ENCODE measurements at regions not wholly inside any gene's neighbourhood (a gene's known extent, or its start where the extent isn't known, plus 50 kb on each side); places are given as distances from the start of the nearest gene placed in this dataset.

DNA sequence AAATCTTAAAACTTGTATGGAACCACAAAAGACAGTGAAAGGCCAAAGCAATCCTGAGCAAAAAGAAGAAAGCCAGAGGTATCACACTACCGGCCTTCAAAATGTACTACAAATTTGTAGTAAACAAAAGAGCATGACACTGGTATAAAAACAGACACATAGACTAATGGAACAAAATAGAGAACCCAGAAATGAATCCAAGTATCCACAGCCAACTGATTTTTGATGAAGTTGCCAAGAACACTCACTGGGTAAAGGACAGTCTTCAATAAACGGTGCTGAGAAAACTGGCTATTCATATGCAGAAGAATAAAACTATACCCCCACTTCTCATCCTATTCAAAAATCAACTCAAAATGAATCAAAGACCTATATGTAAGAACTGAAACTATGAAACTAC is 390.1 kb downstream of the PRELID2 start:
- in situ Hi-C loops (cut with MboI; ENCODE audit: low sequenced_read_pairs): no loop called here

More for the DNA sequence above, 390.1 kb downstream of the PRELID2 start:
- H3K27ac ChIP-seq (ENCODE audit: insufficient read depth, low read length): no peak overlapping the region
- H2AK5ac ChIP-seq (ENCODE audit: low read depth, low read length): no peak overlapping the region
- H3K79me1 ChIP-seq (ENCODE audit: low read depth in 1 of 2, low read length in 2 of 2): no peaks in the 10 kb centered on the region
- H4K5ac ChIP-seq (ENCODE audit: low read depth, low read length): no peak overlapping the region
- DNase-seq: no peak
- H2AFZ ChIP-seq (replicated peaks; ENCODE audit: low read length, poor library complexity): no peak overlapping the region
- TF ChIP-seq MAZ (IDR thresholded peaks at IDR 0.05; ENCODE audit: borderline replicate concordance, low read depth, low read length) (no peak), RCOR1 (IDR thresholded peaks at IDR 0.05; ENCODE audit: insufficient replicate concordance, low read length) (no peak), CHD1 (IDR thresholded peaks at IDR 0.05; ENCODE audit: low read depth, low read length) (no peak), NFE2L2 (IDR thresholded peaks at IDR 0.05; ENCODE audit: low read depth, low read length) (no peak), CEBPB (IDR thresholded peaks at IDR 0.05; ENCODE audit: low read depth, low read length) (no peak), RAD21 (IDR thresholded peaks at IDR 0.05; ENCODE audit: low read length) (no peak), MAFK (IDR thresholded peaks at IDR 0.05; ENCODE audit: low read depth, low read length) (no peak), BHLHE40 (IDR thresholded peaks at IDR 0.05; ENCODE audit: low read depth, low read length) (no peak), POLR2A (IDR thresholded peaks at IDR 0.05; ENCODE audit: low read depth, low read length) (no peak)
- TF ChIP-seq, protein P1, sequence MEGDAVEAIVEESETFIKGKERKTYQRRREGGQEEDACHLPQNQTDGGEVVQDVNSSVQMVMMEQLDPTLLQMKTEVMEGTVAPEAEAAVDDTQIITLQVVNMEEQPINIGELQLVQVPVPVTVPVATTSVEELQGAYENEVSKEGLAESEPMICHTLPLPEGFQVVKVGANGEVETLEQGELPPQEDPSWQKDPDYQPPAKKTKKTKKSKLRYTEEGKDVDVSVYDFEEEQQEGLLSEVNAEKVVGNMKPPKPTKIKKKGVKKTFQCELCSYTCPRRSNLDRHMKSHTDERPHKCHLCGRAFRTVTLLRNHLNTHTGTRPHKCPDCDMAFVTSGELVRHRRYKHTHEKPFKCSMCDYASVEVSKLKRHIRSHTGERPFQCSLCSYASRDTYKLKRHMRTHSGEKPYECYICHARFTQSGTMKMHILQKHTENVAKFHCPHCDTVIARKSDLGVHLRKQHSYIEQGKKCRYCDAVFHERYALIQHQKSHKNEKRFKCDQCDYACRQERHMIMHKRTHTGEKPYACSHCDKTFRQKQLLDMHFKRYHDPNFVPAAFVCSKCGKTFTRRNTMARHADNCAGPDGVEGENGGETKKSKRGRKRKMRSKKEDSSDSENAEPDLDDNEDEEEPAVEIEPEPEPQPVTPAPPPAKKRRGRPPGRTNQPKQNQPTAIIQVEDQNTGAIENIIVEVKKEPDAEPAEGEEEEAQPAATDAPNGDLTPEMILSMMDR (conservative IDR thresholded peaks at IDR 0.05; ENCODE audit: low read depth, low read length): no peak
- TF ChIP-seq, protein P2, sequence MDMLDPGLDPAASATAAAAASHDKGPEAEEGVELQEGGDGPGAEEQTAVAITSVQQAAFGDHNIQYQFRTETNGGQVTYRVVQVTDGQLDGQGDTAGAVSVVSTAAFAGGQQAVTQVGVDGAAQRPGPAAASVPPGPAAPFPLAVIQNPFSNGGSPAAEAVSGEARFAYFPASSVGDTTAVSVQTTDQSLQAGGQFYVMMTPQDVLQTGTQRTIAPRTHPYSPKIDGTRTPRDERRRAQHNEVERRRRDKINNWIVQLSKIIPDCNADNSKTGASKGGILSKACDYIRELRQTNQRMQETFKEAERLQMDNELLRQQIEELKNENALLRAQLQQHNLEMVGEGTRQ (IDR thresholded peaks at IDR 0.05; ENCODE audit: low read depth, low read length): no peak
- ChIA-PET CTCF (no interaction called here), POLR2A (ENCODE audit: unreplicated experiment) (no interaction called here)
- intact Hi-C loops (cut with micrococcal nuclease) (no loop called here), dilution Hi-C loops (cut with HindIII; ENCODE audit: low sequenced_read_pairs, unreplicated experiment) (no loop called here)
- WGBS, 2 experiments (ENCODE audit: extremely low coverage in 2 of 2, insufficient read length in 1 of 2): no CpG with 5 or more reads among the region's 2 CpGs
- H3K4me3 ChIP-seq (ENCODE audit: insufficient read depth, low read depth, low read length): no peak overlapping the region
- H3K23ac ChIP-seq (ENCODE audit: low read depth, low read length): no peak overlapping the region
- H2BK15ac ChIP-seq (ENCODE audit: low read depth, low read length): no peak overlapping the region
- no peak overlapping the region for H3K18ac ChIP-seq (ENCODE audit: low read depth, low read length)
- H3K14ac ChIP-seq (replicated peaks; ENCODE audit: low read depth, low read length): no peak overlapping the region
- no peak for ATAC-seq (ENCODE audit: low read depth)
- no peaks in the 10 kb centered on the region for H4K20me1 ChIP-seq (ENCODE audit: insufficient read depth, low read length)
- no peak overlapping the region for H4K8ac ChIP-seq (ENCODE audit: low read depth in 2 of 2, low read length in 2 of 2)
- no peaks in the 10 kb centered on the region for H3K4me1 ChIP-seq (ENCODE audit: control insufficient read depth, insufficient read depth, low read length)
- no TSS peak for BruUV-seq (replicated peaks)
- no peak overlapping the region for H3K4me2 ChIP-seq (ENCODE audit: low read depth, low read length)
- H2BK20ac ChIP-seq (ENCODE audit: low read depth, low read length): no peak overlapping the region
- no peak overlapping the region for H2BK5ac ChIP-seq (ENCODE audit: low read depth, low read length, poor library complexity, severe bottlenecking)
- no peaks in the 10 kb centered on the region for H3K27me3 ChIP-seq (ENCODE audit: control insufficient read depth, insufficient read depth, low read length)
- no peak overlapping the region for H3K56ac ChIP-seq (ENCODE audit: extremely low read depth, insufficient read depth, low read length)
- no peaks in the 10 kb centered on the region for H3K36me3 ChIP-seq (ENCODE audit: control insufficient read depth, insufficient read depth, low read length)
- no peaks in the 10 kb centered on the region for H3K9me3 ChIP-seq (ENCODE audit: control insufficient read depth, insufficient read depth, low read length)
- H4K91ac ChIP-seq (ENCODE audit: insufficient read depth, low read depth, low read length): no peak overlapping the region
- no peak overlapping the region for H2AK9ac ChIP-seq (replicated peaks; ENCODE audit: low read depth, low read length, poor library complexity)
- H2BK120ac ChIP-seq (ENCODE audit: low read depth, low read length): no peak overlapping the region
- no peaks in the 10 kb centered on the region for H3K9me1 ChIP-seq (ENCODE audit: insufficient read depth, low read length)
- no peak overlapping the region for H3K9ac ChIP-seq (ENCODE audit: low read depth, low read length)
- no peak overlapping the region for H3K4ac ChIP-seq (ENCODE audit: low read depth, low read length)

Measured in IMR-90 (cell line).